ENCODE measurements at regions not wholly inside any gene's neighbourhood (a gene's known extent, or its start where the extent isn't known, plus 50 kb on each side); places are given as distances from the start of the nearest gene placed in this dataset.

DNA sequence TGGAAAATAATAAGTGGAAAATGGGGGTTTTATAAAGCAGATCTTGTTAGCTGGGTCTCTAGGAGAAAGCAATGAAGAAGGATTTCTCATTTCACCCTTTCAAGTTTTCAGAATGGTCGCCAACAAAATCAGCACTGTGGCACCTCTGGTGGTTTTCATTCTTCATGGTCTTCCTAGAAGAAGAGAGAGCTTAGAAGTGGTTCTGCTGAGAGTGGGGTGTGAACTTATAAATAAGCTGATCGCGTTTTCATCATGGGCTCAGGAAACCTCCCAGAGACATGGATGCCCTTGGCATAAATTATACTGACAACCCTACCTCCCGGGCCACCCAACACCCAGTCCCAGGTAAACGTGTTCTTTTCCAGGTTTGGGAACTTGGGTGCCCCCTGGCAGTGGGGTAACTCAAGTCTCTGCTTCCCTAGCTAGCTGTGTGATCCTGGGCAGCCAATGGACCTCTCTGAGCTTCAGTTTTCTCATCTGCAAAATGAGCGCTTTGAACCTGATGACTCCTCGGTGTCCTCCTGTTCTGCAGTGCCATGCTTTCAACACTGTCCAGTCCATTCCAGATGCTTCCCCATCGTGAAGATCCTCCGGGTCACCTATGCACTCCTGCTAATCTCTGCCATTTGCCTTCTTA lies 72.6 kb upstream of the GRAMD1B start:
- Histone ChIP-seq H3K4me3 (no peak overlapping the region), H3K27me3 (peaks cover 0 to 38% of the 10 kb centered on the region in 2 donors), H3K36me3 (no peaks in the 10 kb centered on the region), H3K27ac (no peak overlapping the region), H3K4me1 (peaks cover 0 to 4% (median 2%) of the 10 kb centered on the region in 4 donors), H3K9me3 (no peaks in the 10 kb centered on the region)
- intact Hi-C loops (cut with DNase I; ENCODE audit: low total_unique reads) = no loop called here
- TF ChIP-seq, protein P1, sequence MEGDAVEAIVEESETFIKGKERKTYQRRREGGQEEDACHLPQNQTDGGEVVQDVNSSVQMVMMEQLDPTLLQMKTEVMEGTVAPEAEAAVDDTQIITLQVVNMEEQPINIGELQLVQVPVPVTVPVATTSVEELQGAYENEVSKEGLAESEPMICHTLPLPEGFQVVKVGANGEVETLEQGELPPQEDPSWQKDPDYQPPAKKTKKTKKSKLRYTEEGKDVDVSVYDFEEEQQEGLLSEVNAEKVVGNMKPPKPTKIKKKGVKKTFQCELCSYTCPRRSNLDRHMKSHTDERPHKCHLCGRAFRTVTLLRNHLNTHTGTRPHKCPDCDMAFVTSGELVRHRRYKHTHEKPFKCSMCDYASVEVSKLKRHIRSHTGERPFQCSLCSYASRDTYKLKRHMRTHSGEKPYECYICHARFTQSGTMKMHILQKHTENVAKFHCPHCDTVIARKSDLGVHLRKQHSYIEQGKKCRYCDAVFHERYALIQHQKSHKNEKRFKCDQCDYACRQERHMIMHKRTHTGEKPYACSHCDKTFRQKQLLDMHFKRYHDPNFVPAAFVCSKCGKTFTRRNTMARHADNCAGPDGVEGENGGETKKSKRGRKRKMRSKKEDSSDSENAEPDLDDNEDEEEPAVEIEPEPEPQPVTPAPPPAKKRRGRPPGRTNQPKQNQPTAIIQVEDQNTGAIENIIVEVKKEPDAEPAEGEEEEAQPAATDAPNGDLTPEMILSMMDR (IDR thresholded peaks at IDR 0.05) = no peak
- DNase-seq = no peak

DNA sequence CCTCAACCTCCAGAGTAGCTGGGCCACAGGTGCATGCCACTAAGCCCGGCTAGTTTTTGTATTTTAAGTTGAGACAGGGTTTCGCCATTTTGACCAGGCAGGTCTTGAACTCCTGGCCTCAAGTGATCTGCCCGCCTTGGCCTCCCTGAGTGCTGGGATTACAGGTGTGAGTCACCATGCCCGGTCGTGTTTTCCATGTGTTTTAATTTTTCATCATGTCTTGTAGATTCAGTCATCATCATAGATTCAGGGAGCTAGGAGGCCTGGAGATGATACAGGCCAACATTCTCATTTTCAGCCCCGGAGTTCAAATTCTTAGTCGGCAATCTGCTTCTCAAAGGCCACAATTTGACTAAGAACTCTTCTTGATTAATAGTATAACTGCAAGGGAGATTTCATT lies 73.5 kb upstream of the GRAMD1B start:
- Histone ChIP-seq H3K36me3 (no peaks in the 10 kb centered on the region), H3K27ac (no peak overlapping the region), H3K4me3 (no peak overlapping the region), H3K27me3 (peaks cover 0 to 37% of the 10 kb centered on the region in 2 donors), H3K4me1 (peaks cover 0 to 4% (median 2%) of the 10 kb centered on the region in 4 donors), H3K9me3 (no peaks in the 10 kb centered on the region)
- no peak for DNase-seq
- TF ChIP-seq, protein P1 (IDR thresholded peaks at IDR 0.05) = no peak
- intact Hi-C loops (cut with DNase I; ENCODE audit: low total_unique reads) = no loop called here

GRCh38 chr11:123354371-123354975 lies 75.6 kb upstream of the GRAMD1B start:
- intact Hi-C loops (cut with DNase I; ENCODE audit: low total_unique reads) = no loop called here
- H3K4me1 ChIP-seq = peaks cover 0 to 4% (median 2%) of the 10 kb centered on the region in 4 donors
- H3K27ac ChIP-seq = no peak overlapping the region
- no peak for DNase-seq
- no peaks in the 10 kb centered on the region for H3K36me3 ChIP-seq
- H3K27me3 ChIP-seq = peaks cover 0 to 40% of the 10 kb centered on the region in 2 donors
- H3K9me3 ChIP-seq = no peaks in the 10 kb centered on the region
- TF ChIP-seq, protein P1 (IDR thresholded peaks at IDR 0.05) = no peak
- H3K4me3 ChIP-seq = no peak overlapping the region

DNA sequence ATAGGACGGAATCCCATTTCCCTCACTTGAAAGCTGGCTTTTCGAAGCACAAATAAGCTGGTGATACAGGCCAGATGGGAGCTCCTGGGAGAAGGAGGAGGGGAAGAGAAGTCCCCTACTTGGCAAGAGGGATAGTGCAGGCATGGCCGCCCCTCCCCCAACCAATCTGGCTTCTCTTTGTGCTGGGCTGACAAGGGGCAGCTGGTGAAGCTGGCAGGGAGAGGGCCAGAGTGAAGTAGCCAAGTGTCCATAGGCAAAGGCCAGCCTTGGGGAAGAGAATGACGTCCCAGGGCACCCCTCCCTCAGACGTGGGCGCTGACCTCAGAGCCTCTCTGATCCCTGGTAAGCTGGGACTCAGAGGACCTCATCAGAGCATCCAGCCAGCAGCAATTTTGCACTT lies 78.7 kb upstream of the GRAMD1B start:
- H3K27ac ChIP-seq = no peak overlapping the region
- H3K4me3 ChIP-seq = no peak overlapping the region
- H3K9me3 ChIP-seq = no peaks in the 10 kb centered on the region
- intact Hi-C loops (cut with DNase I; ENCODE audit: low total_unique reads) = no loop called here
- peaks cover 0 to 23% of the 10 kb centered on the region in 2 donors for H3K27me3 ChIP-seq
- H3K4me1 ChIP-seq = no peaks in the 10 kb centered on the region
- no peak for DNase-seq
- H3K36me3 ChIP-seq = no peaks in the 10 kb centered on the region
- TF ChIP-seq, protein P1 (IDR thresholded peaks at IDR 0.05) = no peak

DNA sequence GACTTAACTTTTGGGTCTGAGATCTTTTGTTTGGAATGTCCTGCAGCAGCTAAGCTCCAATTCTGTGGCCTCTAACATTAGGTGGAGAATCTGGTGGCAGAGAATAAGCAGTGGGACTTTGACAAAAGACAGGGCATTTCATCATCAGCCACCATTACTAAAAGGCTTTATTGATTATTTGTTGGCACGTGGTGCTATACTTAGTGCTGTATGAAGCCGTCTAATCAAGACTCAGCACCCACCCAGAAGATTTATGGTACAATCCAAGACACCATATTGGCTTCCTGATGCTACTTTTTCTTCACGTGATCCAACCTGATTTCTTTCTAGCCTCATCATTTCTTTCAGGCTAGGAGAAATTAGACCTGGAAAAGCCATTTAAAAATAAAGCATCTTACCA lies 80.7 kb upstream of the GRAMD1B start:
- H3K27me3 ChIP-seq = peaks cover 0 to 15% of the 10 kb centered on the region in 2 donors
- no peak for DNase-seq
- intact Hi-C loops (cut with DNase I; ENCODE audit: low total_unique reads) = no loop called here
- H3K4me3 ChIP-seq = no peak overlapping the region
- no peak overlapping the region for H3K27ac ChIP-seq
- no peaks in the 10 kb centered on the region for H3K36me3 ChIP-seq
- H3K9me3 ChIP-seq = no peaks in the 10 kb centered on the region
- TF ChIP-seq, protein P1 (IDR thresholded peaks at IDR 0.05) = no peak
- no peaks in the 10 kb centered on the region for H3K4me1 ChIP-seq
